ENCODE measurements at regions not wholly inside any gene's neighbourhood (a gene's known extent, or its start where the extent isn't known, plus 50 kb on each side); places are given as distances from the start of the nearest gene placed in this dataset.

- ATAC-seq (no peak), DNase-seq (no peak)
- no peak for TF ChIP-seq CTCF (IDR thresholded peaks at IDR 0.05)
- TF ChIP-seq POLR2A (IDR thresholded peaks at IDR 0.05), result no peak
- Histone ChIP-seq H3K9me3 (no peaks in the 10 kb centered on the region), H3K27me3 (no peaks in the 10 kb centered on the region), H3K4me3 (no peak overlapping the region), H3K27ac (peak overlapping the region in 4 of 12 donors; percentile 24 to 73 (median 61)), H3K4me1 (peaks cover 0 to 13% (median 0%) of the 10 kb centered on the region in 12 donors), H3K36me3 (no peaks in the 10 kb centered on the region)
- 94 to 97% (median 95%) methylated on average over 20 of the region's 20 CpGs for WGBS, 4 donors
- intact Hi-C loops (cut with DNase I), result no loop called here
Observed at GRCh38 chr10:3539696-3540383, 245.2 kb downstream of the KLF6 start.

- Histone ChIP-seq H3K4me3 (no peak overlapping the region), H3K27ac (peak overlapping the region in 6 of 12 donors; percentile 24 to 73 (median 47)), H3K4me1 (peaks cover 0 to 13% (median 0%) of the 10 kb centered on the region in 12 donors), H3K9me3 (no peaks in the 10 kb centered on the region), H3K27me3 (no peaks in the 10 kb centered on the region), H3K36me3 (no peaks in the 10 kb centered on the region)
- ATAC-seq, result peak in 3 of 4 donors; percentile 71 to 80 (median 78)
- peak in 2 of 5 donors; percentile 52 to 54 for DNase-seq
- intact Hi-C loops (cut with DNase I), result no loop called here
- no peak for TF ChIP-seq CTCF (IDR thresholded peaks at IDR 0.05)
- WGBS, 4 donors, result 81 to 88% (median 82%) methylated on average over 25 of the region's 25 CpGs
Observed at GRCh38 chr10:3538656-3539531, 246.1 kb downstream of the KLF6 start.

- Histone ChIP-seq H3K36me3 (no peaks in the 10 kb centered on the region), H3K27ac (peak overlapping the region in 3 of 12 donors; percentile 53 to 73 (median 69)), H3K27me3 (no peaks in the 10 kb centered on the region), H3K4me1 (peaks cover 0 to 13% (median 0%) of the 10 kb centered on the region in 12 donors), H3K9me3 (no peaks in the 10 kb centered on the region), H3K4me3 (no peak overlapping the region)
- DNase-seq (no peak), ATAC-seq (no peak)
- intact Hi-C loops (cut with DNase I), result no loop called here
- TF ChIP-seq CTCF (IDR thresholded peaks at IDR 0.05) (no peak), POLR2A (IDR thresholded peaks at IDR 0.05) (no peak)
- 87 to 90% (median 89%) methylated on average over 6 of the region's 6 CpGs for WGBS, 4 donors
Observed at GRCh38 chr10:3538291-3538655, 246.7 kb downstream of the KLF6 start.

GRCh38 chr10:3537518-3537917 lies 247.5 kb downstream of the KLF6 start:
- Histone ChIP-seq H3K36me3 (no peaks in the 10 kb centered on the region), H3K9me3 (no peaks in the 10 kb centered on the region), H3K27me3 (no peaks in the 10 kb centered on the region), H3K4me3 (no peak overlapping the region), H3K4me1 (peaks cover 0 to 13% (median 0%) of the 10 kb centered on the region in 12 donors), H3K27ac (peak overlapping the region in 1 of 12 donors; percentile 69)
- ATAC-seq (no peak), DNase-seq (no peak)
- WGBS, 4 donors, result 78 to 85% (median 81%) methylated on average over 3 of the region's 3 CpGs
- intact Hi-C loops (cut with DNase I), result no loop called here
- no peak for TF ChIP-seq POLR2A (IDR thresholded peaks at IDR 0.05)
- TF ChIP-seq CTCF (IDR thresholded peaks at IDR 0.05), result no peak

All from heart left ventricle (tissue), 16 donors.